ENCODE measurements at regions not wholly inside any gene's neighbourhood (a gene's known extent, or its start where the extent isn't known, plus 50 kb on each side); places are given as distances from the start of the nearest gene placed in this dataset.
"Not testable (repeated sequence)": the region's sequence is repeated elsewhere in the genome, so short reads cannot be mapped to it uniquely, and the experiment has no call there.

GRCh38 chr7:76852787-76853584 lies 179.2 kb downstream of the SPDYE17 start:
- H3K27ac Mint-ChIP-seq; H3K4me1 Mint-ChIP-seq; H3K36me3 Mint-ChIP-seq (ENCODE audit: low read depth); DNase-seq; H3K4me3 Mint-ChIP-seq; POLR2A ChIA-PET; H3K27me3 Mint-ChIP-seq; H3K9me3 Mint-ChIP-seq; CTCF ChIA-PET: not testable (repeated sequence)

- CTCF ChIA-PET, DNase-seq: not testable (repeated sequence)
These were observed 179.8 kb downstream of the SPDYE17 start for GRCh38 chr7:76852362-76852761.

GRCh38 chr7:76851617-76852016 lies 180.5 kb downstream of the SPDYE17 start:
- H3K27me3 Mint-ChIP-seq; H3K4me3 Mint-ChIP-seq; H3K4me1 Mint-ChIP-seq; DNase-seq; H3K36me3 Mint-ChIP-seq (ENCODE audit: low read depth); CTCF ChIA-PET; H3K27ac Mint-ChIP-seq; H3K9me3 Mint-ChIP-seq; POLR2A ChIA-PET: not testable (repeated sequence)

More at GRCh38 chr7:76852362-76852761, 179.8 kb downstream of the SPDYE17 start:
- H3K27me3 Mint-ChIP-seq; H3K36me3 Mint-ChIP-seq (ENCODE audit: low read depth); H3K4me3 Mint-ChIP-seq; H3K27ac Mint-ChIP-seq; H3K9me3 Mint-ChIP-seq; POLR2A ChIA-PET; H3K4me1 Mint-ChIP-seq: not testable (repeated sequence)

- H3K4me1 Mint-ChIP-seq; H3K9me3 Mint-ChIP-seq; H3K27me3 Mint-ChIP-seq; CTCF ChIA-PET; H3K27ac Mint-ChIP-seq; DNase-seq; H3K36me3 Mint-ChIP-seq (ENCODE audit: low read depth); H3K4me3 Mint-ChIP-seq; POLR2A ChIA-PET: not testable (repeated sequence)
These were observed 182.1 kb downstream of the SPDYE17 start for GRCh38 chr7:76849887-76850563.

- peaks cover 11% of the 10 kb centered on the region for H3K27me3 Mint-ChIP-seq
- H3K4me1 Mint-ChIP-seq; H3K27ac Mint-ChIP-seq; CTCF ChIA-PET; H3K4me3 Mint-ChIP-seq; POLR2A ChIA-PET; DNase-seq; H3K36me3 Mint-ChIP-seq (ENCODE audit: low read depth); H3K9me3 Mint-ChIP-seq: not testable (repeated sequence)
These were observed 192.3 kb downstream of the SPDYE17 start for GRCh38 chr7:76839879-76840278.

GRCh38 chr7:76839214-76839613 lies 192.9 kb downstream of the SPDYE17 start:
- H3K4me3 Mint-ChIP-seq; H3K36me3 Mint-ChIP-seq (ENCODE audit: low read depth); CTCF ChIA-PET; POLR2A ChIA-PET; H3K4me1 Mint-ChIP-seq; DNase-seq; H3K9me3 Mint-ChIP-seq; H3K27ac Mint-ChIP-seq: not testable (repeated sequence)
- peaks cover 11% of the 10 kb centered on the region for H3K27me3 Mint-ChIP-seq

GRCh38 chr7:76838357-76838756 lies 193.8 kb downstream of the SPDYE17 start:
- POLR2A ChIA-PET; CTCF ChIA-PET; H3K9me3 Mint-ChIP-seq; DNase-seq; H3K27ac Mint-ChIP-seq; H3K36me3 Mint-ChIP-seq (ENCODE audit: low read depth); H3K4me1 Mint-ChIP-seq; H3K4me3 Mint-ChIP-seq: not testable (repeated sequence)
- H3K27me3 Mint-ChIP-seq, result peaks cover 11% of the 10 kb centered on the region

- H3K27me3 Mint-ChIP-seq; H3K4me3 Mint-ChIP-seq; POLR2A ChIA-PET; H3K9me3 Mint-ChIP-seq; H3K36me3 Mint-ChIP-seq (ENCODE audit: low read depth); CTCF ChIA-PET; H3K27ac Mint-ChIP-seq; DNase-seq; H3K4me1 Mint-ChIP-seq: not testable (repeated sequence)
These were observed 202.2 kb upstream of the POMZP3 start for GRCh38 chr7:76829233-76829632.

- H3K4me1 Mint-ChIP-seq; DNase-seq; H3K36me3 Mint-ChIP-seq (ENCODE audit: low read depth); CTCF ChIA-PET; H3K9me3 Mint-ChIP-seq; H3K27me3 Mint-ChIP-seq; H3K4me3 Mint-ChIP-seq; H3K27ac Mint-ChIP-seq; POLR2A ChIA-PET: not testable (repeated sequence)
These were observed 199.1 kb upstream of the POMZP3 start for GRCh38 chr7:76826181-76826580.

- DNase-seq; H3K4me1 Mint-ChIP-seq; POLR2A ChIA-PET; CTCF ChIA-PET; H3K4me3 Mint-ChIP-seq; H3K36me3 Mint-ChIP-seq (ENCODE audit: low read depth); H3K9me3 Mint-ChIP-seq; H3K27me3 Mint-ChIP-seq; H3K27ac Mint-ChIP-seq: not testable (repeated sequence)
These were observed 182.8 kb upstream of the POMZP3 start for GRCh38 chr7:76809856-76810255.

GRCh38 chr7:76807588-76808100 lies 180.6 kb upstream of the POMZP3 start:
- H3K4me3 Mint-ChIP-seq; H3K27me3 Mint-ChIP-seq; DNase-seq; H3K36me3 Mint-ChIP-seq (ENCODE audit: low read depth); POLR2A ChIA-PET; H3K4me1 Mint-ChIP-seq; H3K27ac Mint-ChIP-seq; CTCF ChIA-PET; H3K9me3 Mint-ChIP-seq: not testable (repeated sequence)

- H3K9me3 Mint-ChIP-seq; CTCF ChIA-PET; DNase-seq; H3K36me3 Mint-ChIP-seq (ENCODE audit: low read depth); H3K4me3 Mint-ChIP-seq; H3K4me1 Mint-ChIP-seq; POLR2A ChIA-PET; H3K27ac Mint-ChIP-seq; H3K27me3 Mint-ChIP-seq: not testable (repeated sequence)
These were observed 179.4 kb upstream of the POMZP3 start for GRCh38 chr7:76806460-76806859.

- H3K27ac Mint-ChIP-seq; H3K36me3 Mint-ChIP-seq (ENCODE audit: low read depth); H3K4me1 Mint-ChIP-seq; POLR2A ChIA-PET; H3K4me3 Mint-ChIP-seq; H3K9me3 Mint-ChIP-seq; DNase-seq; CTCF ChIA-PET; H3K27me3 Mint-ChIP-seq: not testable (repeated sequence)
These were observed 178.9 kb upstream of the POMZP3 start for GRCh38 chr7:76806010-76806409.

- CTCF ChIA-PET; DNase-seq; H3K27ac Mint-ChIP-seq; H3K9me3 Mint-ChIP-seq; H3K27me3 Mint-ChIP-seq; H3K4me3 Mint-ChIP-seq; H3K36me3 Mint-ChIP-seq (ENCODE audit: low read depth); H3K4me1 Mint-ChIP-seq; POLR2A ChIA-PET: not testable (repeated sequence)
These were observed 178.2 kb upstream of the POMZP3 start for GRCh38 chr7:76805262-76805661.

Measured in activated CD4-positive, alpha-beta memory T cell treated with anti-CD3 and anti-CD28 coated beads, Interleukin-2, amount 10 ng/mL, durations not matched to agents 7 days and 5 days (primary cell).